Breast epithelium (tissue), 3 donors: ENCODE measurements at regions not wholly inside any gene's neighbourhood (a gene's known extent, or its start where the extent isn't known, plus 50 kb on each side); places are given as distances from the start of the nearest gene placed in this dataset.

Experiments used
- POLR2A ChIP-seq: fragments of 450-650 bp; IDR thresholded peaks from one replicate; pipeline ENCODE4 v1.6.1; 2016; ENCODE audit warnings: antibody characterized with exemption, mild to moderate bottlenecking, moderate library complexity
- POLR2AphosphoS5 ChIP-seq, 3 donors: sonication (generic); formaldehyde crosslinking; IDR thresholded peaks; one replicate each; pipeline ENCODE4 v1.6.1; 2017; ENCODE audit warnings: antibody characterized with exemption in 3 of 3
- TF ChIP-seq, protein P1 (sequence below), 3 donors: fragments of 450-650 bp; IDR thresholded peaks; one replicate each; pipeline ENCODE4 v1.5.1; 2016 to 2017; ENCODE audit warnings: antibody characterized with exemption in 3 of 3, mild to moderate bottlenecking in 3 of 3, moderate library complexity in 3 of 3

DNA sequence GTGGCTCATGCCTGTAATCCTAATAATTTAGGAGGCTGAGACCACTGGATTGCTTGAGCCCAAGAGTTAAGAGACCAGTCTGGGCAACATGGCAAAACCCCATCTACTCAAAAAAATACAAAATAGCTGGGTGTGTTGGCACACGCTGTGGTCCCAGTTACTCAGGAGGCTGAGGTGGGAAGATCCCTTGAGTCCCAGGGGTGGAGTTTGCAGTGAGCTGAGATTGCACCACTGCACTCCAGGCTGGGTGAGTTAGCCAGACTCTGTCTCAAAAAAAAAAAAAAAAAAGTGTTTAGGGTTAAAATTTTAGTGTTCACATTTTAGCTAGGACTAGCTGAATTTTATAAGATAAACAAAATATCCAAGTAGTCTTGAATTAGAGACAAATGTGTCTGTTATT, 1340.1 kb upstream of the EPHA6 start:
- TF ChIP-seq POLR2A (no peak), POLR2AphosphoS5 (IDR thresholded peaks at IDR 0.05) (no peak)
- TF ChIP-seq, protein P1, sequence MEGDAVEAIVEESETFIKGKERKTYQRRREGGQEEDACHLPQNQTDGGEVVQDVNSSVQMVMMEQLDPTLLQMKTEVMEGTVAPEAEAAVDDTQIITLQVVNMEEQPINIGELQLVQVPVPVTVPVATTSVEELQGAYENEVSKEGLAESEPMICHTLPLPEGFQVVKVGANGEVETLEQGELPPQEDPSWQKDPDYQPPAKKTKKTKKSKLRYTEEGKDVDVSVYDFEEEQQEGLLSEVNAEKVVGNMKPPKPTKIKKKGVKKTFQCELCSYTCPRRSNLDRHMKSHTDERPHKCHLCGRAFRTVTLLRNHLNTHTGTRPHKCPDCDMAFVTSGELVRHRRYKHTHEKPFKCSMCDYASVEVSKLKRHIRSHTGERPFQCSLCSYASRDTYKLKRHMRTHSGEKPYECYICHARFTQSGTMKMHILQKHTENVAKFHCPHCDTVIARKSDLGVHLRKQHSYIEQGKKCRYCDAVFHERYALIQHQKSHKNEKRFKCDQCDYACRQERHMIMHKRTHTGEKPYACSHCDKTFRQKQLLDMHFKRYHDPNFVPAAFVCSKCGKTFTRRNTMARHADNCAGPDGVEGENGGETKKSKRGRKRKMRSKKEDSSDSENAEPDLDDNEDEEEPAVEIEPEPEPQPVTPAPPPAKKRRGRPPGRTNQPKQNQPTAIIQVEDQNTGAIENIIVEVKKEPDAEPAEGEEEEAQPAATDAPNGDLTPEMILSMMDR (IDR thresholded peaks at IDR 0.05) = no peak
